ENCODE measurements at regions not wholly inside any gene's neighbourhood (a gene's known extent, or its start where the extent isn't known, plus 50 kb on each side); places are given as distances from the start of the nearest gene placed in this dataset.
"Not testable (repeated sequence)": the region's sequence is repeated elsewhere in the genome, so short reads cannot be mapped to it uniquely, and the experiment has no call there.

DNA sequence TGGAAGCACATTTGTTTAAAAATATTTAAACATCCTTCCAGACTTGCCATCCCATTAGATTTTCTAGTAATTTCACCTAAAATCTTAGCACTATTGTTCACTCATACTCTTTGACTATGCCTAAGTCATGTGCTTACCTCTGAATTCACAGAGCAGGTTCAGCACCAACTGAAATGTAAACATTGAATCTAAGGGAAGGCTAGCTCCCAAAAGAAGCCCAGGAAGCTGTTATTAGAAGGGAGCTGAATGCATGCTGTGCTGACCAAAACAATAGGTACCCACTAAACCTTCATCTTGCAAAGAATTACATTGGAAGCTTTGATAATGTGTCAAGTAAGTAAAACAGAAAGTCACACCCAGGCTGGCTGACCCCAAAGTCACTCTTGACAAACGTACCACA is 571.3 kb downstream of the GABRG2 start:
- no peak for DNase-seq

DNA sequence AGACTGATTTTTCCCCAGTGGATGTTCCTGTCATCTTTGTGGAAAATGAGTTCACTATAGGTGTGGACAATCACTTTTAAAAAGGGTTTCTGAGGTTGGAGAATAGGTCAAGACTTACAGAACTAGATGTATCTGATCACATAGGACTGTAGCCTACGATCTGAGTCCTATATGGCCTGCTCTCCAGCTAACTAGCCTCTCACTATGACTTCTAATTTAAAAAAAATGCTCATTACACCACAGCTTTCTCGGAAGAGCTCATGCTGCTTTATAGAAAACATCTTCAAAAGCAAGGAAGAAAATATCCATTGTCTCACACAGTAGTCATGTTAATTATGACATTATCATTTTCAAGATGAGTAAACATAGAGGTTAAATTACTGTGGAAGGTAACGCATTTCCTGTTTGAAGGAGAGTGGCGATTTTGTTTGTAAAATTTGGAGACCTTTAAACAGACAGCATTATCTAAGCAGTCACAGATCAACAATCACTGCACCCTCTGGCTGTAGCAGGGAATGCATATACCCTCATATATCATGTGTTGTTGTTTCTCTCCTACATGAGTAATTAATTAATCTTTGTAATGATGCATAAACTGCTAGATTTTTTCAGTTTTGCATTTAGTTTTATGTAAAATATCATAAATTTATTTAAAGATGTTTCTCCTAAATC is 573.7 kb downstream of the GABRG2 start:
- no peak for DNase-seq

DNA sequence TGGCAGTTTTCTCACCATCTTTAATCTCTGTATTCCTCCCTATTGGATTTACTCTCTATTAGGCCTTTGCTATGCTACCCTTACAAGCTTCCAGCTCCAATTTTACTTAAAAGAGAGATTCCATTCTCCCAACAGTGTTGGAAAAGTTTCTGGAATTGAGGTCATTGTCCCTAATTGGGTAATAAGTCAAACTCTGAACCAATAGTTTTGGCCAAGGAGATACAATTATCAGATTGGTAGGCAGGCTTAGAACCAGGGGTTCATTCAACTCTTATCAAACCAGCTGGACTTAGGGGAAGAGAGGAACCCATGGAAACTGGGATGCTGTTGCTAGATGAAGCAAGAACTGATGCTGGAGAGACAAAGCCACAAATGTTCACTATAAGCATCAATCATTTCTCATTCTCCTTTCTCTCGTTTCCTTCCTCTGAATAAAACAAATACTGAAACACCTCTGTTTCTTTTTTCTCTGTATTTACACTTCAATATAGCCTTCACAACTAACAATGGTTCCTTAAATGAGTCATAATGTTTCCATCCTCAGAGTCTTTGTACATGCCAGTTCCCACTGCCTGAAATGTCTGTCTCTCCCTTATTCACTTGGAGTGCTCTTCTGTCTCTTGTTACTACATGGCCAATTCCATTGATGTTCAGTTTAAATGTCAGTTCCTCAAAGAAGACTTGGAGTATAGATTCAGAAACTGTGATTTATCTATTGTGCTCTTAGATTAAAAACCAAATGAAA is 587.3 kb downstream of the GABRG2 start:
- DNase-seq: no peak

DNA sequence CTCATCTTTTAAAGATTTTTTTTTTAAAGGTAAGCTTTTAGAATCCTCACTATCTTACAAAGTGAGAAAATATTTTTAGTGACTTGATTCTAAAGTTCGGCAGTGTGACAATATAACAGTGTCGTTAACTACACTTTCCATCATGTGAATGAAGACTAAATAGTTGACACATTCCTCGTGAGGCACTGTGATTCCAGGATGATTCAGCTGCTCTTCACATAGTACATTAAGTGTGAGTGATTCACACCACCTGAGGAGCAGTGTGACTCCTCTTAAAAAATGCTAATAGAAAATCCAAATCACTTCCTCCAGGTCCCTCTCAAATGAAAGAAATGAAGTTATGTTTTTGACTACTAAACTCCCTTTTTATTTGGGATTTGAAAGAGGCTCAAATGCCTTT is 589.5 kb downstream of the GABRG2 start:
- DNase-seq: no peak

DNA sequence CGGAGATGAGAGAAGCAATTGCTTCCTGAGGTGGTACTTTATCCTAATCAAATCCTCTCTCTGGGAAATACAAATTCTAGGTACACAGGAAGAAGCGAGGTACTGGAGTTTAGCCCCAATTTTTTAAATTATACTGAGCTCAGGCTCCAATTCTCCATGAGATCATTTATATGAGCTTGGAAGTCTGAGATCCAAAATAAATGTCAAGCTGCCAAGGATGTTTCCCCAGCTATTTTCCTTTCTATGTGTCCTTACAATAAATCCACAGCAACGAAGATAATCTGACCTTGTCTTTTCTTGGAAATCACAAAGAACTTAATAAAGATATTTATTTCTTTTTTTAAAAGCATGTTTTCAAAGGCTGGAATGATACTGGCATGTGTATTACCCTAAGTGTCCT is 597.3 kb downstream of the GABRG2 start:
- no peak for DNase-seq

DNA sequence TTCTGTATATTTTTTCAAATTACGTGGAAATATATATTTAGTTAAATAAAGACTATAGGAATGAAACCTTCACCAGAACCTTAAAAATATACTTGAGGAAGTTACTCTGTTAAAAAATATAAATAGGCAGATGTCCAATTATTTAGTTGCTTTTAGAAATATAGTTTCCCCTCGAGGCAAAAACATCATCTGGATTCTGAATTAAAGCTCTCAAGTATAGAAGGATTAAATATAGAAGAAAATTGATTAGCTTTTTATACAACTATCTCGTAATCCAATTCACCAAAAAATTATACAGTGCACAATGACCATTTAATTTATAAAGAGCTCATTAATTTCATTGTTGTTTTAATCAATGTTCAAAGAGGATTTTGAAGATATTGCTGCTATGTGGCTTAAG is 601.4 kb downstream of the GABRG2 start:
- DNase-seq: no peak

DNA sequence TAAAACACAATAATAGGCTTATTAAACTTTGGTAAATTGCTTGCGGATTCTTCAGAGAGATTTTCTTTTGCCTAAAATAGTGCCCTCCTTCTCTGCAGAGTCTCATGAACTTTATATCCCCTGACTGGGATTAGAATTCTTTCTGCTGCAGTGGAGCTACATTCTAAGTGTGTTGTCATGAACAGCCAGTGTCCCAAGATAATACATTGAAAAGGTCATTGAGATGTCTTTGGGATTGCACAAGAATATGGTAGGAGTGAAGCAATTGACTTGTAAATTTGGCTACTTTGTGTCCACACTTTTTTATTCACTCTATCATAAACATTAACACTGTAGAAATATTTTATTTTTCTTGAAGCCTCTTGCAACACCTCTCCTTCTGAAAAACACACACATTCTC is 604.5 kb downstream of the GABRG2 start:
- DNase-seq: no peak

DNA sequence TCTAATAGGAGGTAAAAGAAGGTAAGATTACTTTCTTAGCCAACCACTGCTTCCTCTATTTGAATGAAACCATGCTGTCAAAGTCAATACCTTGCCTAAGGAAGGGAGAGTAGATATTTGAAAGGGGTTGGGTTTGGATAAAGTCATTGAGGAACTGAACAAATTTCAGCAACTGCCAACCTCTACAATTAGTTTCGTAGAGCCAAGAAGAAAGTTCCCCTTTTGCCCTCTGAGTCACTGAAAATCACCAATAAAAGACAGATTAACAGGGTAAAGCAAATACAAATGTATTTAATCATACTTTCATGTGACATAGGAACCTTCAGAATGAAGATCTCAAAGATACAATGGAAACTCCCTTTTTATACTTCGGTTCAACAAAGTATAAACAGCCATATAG is 615.7 kb downstream of the GABRG2 start:
- DNase-seq: no peak

DNA sequence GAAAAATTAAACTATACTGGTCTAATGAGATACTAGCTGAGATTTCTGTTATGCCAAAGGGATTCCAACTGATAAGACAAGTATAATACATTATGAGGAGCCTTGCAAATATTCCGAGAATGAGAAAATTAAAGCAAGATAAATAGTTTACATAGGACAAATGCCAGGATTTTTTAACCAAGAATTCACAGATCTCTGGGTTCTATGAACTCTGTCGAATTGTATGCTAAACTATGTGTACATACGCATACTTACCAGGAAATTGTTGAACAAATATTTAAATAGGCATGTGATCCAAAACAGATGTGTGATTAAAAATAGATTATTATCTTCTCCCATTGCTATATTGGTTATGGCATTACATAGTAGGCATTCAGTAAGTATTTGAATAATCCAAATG is 616.6 kb downstream of the GABRG2 start:
- DNase-seq: no peak

DNA sequence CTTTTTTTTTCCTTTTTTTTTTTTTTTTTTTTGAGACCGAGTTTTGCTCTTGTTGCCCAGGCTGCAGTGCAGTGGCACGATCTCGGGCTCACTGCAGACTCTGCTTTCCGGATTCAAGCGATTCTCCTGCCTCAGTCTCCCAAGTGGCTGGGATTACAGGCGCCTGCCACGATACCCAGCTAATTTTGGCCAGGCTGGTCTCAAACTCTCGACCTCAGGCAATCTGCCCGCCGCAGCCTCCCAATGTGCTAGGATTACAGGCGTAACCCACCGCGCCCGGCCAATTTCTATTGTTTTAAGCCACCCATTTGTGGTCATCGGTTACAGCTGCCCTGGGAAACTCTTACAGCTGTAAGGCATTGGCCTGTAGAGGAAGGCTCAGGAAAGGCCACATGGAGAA is 617.7 kb downstream of the GABRG2 start:
- DNase-seq: no peak

DNA sequence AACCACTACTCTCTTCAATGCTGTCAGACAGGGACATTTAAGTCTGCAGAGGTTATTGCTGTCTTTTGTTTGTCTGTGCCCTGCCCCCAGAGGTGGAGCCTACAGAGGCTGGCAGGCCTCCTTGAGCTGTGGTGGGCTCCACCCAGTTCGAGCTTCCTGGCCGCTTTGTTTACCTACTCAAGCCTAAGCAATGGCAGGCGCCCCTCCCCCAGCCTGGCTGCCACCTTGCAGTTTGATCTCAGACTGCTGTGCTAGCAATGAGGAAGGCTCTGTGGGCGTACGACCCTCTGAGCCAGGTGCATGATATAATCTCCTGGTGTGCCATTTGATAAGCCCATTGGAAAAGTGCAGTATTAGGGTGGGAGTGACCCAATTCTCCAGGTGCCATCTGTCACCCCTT is 628.7 kb downstream of the GABRG2 start:
- not testable (repeated sequence) for DNase-seq

DNA sequence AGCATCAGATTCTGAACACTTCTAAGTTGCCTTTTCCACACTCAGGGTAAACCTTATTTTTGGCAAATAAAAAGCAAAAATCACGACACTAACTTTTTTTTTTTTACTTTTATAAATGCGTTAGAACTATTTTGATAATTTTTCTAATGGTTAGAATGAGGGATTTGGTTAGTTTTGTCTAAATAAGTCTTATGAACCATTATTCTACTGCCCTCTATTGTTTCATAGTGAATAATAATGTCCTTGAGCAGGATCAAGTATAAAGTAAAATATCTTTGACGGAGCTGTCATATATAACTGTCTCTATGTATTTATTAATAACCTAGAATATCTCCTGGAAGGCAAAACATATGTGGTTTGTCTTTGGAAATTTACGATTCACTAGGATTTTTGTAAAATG is 631.8 kb downstream of the GABRG2 start:
- DNase-seq: no peak

DNA sequence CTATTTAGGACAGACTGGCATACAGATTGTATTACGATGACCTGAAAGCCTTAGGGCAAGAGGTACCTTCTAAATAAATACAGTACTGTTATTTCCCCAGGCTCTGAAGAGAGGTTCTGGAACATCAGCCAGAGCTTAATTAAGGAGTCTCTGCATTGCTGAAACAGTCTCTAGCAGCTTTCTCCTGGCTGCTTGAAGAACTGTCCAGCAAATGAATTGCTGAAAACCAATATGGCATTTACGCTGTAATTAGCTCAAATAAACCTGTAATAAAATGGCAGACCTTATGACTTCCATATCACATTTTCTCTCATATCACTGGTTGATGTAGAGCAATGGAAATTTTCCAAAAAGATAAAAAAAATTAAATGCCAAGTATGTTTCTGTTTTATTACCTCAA is 636.3 kb downstream of the GABRG2 start:
- no peak for DNase-seq

DNA sequence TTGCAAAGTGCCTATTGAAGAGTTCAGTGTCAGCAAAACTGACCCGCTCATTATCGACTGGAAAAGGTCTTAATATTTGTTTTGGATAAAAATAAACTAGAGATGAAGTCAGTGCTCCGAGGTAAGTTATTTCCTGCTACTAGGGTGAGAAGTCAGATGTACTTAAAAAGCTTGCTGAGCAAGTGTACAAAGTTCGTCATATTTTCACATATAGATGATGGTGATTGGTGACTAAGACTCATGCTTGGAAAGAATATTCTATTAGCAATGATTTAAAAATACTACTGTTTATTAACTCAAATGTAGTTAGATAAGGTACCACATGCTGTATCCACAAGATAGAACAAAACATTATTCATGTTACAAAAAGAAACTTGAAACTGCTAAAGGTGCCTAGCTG is 643.7 kb downstream of the GABRG2 start:
- DNase-seq: no peak

DNA sequence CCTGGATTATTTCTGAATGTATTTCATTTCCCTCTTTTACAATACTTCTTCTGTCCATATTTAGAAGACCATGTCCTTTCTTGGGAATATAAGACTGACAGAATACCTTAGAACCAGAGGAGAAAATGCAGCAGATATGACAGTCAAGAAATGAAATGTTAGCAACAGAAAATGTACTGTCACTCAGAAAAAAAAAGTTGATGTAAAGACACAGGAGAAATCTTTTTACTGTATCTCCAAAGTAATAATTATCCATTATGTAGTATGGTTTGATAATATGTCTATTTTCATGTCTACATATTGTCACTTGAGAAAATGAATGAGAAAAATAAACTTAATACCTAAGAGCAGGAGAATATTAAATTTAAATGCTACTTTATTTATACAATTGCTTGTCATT is 652.1 kb downstream of the GABRG2 start:
- DNase-seq: no peak

DNA sequence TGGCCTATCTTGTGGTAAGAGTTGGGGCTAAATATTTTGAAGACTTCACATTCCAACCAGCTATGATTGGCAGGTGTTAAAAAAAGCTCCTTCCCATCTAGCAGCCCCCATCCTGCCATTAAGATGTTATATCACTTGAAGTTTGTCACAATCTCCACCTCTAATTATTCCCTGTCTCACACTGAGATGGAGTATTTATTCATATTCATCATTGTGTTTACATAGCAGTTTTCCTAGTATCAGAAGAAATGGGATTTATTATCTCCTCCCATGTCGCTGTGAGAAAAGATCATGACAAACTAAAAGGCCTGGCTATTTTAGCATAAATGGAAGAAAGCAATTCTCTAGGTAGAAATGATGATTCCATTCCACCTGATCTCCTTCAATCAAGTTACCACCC is 653.6 kb downstream of the GABRG2 start:
- no peak for DNase-seq

DNA sequence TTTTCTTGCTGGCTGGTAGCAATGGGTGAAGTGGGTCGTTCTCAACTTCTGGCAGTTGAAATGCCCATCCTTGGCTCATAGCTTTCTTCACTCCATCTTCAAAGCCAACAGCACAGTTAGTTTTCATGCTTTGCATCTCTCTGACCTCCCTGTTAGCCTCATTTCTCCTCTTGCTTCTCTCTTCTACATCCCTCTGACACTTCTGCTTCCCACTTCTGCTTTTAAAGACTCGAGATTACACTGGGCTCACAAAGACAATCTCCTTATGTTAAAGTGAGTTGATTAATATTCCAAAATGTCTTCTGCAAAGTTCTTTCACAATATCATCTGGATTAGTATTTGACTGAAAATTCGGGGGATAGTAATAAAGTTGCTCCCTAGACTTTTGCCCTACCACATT is 684.8 kb upstream of the CCNG1 start:
- no peak for DNase-seq

DNA sequence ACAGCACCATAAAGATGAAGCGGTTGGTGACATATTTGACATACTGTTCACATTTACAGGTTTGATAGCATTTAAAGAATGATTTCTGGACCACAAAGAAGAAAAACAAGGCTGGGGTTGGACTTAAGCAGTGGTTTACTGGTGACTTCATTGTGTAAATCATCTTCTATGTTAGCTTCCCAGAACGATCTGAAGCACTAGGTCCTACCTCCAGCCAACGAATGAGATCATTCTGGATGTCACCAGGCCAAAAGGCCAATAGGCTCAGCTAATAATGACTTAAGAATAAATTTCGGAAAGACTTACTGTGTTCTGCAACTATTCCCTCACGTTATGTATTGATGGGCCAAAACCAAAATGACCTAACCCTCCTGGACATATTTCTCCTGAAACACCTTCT is 675.3 kb upstream of the CCNG1 start:
- DNase-seq: no peak

DNA sequence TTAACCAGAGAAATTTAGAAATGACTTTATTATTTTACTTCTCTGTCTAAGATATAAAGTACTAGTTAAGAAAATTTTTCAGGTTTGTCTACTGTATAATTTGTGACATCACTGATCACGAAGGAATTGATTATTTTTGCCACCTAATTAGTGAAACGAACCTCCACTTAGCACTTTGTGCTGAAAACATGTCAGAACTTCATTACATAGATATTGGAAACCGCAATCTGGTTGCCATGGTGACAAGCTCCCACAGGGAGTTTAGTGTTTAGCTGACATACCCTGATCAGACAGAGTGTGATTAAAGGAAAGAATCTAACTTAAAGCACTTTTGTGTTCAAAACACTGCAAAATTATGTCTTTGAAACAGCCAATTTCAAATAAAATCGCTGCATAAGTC is 668.4 kb upstream of the CCNG1 start:
- no peak for DNase-seq

DNA sequence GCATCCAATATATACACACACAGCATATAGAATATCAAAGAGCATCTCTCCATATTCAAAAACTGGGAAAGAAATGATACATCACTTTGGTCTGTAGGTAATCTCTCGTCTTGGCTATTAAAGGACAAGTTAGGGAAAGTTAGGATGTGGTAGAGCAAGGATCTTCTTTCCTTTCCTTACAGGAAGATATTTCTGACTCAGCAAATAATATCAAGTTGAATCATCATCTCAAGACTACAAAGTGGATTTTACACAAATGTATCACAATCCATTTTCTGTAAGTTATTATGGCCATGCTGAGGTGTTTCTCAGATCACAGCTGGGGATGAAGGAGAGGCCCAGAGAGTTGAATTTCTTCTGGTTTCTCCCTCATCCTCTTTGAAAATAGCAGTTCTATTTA is 651.7 kb upstream of the CCNG1 start:
- no peak for DNase-seq

DNA sequence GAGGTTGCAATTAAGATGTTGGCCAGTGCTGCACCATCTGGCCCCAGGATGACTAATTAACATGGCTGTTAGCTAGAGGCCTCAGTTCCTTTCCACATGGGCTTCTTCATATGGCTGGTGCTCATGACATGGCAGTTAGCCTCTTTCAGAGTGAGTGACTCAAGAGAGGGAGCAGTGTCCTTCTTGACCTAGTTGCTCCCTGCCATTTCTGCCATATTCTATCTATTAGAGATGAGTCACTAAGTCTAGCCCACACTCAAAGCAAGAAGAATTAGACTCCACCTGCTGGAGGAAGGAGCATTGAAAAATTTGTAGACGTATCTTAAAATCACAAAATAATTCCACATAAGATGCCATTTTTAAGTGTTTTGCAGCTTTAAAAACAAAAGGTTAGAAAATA is 651.2 kb upstream of the CCNG1 start:
- DNase-seq: no peak

DNA sequence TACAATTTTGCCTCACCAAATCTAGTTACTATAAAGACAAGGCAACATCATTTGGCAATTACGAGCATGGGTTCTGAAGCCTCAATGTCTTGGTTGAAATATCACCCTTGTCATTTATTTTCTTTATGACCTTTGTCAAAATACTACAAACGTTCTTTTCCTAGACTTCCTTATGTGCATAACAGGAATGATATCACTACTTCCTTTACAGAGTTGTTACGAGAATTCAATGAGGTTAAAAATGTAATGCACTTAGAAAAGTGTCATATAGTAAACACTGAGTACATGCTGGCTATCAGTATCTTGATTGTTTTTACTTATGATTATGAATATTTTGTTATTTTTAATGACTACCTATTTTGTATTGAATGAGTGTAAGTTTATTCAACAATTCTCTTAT is 640.9 kb upstream of the CCNG1 start:
- DNase-seq: no peak

DNA sequence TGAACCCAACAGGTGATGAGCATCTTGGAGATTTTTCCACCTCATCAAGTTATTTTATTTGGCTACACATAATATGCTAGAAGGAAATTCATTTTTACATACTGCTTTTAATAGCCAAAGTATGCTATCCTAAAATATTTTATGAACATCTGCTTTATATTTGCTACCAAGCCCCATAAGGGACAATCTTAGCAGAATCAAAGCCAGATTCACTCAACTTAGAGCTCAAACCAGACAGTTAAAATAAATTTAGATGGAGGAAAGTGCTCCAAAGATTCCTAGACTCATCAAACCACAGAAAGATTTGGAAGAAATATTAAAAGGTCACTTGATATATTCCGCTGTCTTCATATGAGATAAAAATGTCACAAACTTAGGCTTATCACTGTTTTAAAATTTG is 637.1 kb upstream of the CCNG1 start:
- DNase-seq: no peak

DNA sequence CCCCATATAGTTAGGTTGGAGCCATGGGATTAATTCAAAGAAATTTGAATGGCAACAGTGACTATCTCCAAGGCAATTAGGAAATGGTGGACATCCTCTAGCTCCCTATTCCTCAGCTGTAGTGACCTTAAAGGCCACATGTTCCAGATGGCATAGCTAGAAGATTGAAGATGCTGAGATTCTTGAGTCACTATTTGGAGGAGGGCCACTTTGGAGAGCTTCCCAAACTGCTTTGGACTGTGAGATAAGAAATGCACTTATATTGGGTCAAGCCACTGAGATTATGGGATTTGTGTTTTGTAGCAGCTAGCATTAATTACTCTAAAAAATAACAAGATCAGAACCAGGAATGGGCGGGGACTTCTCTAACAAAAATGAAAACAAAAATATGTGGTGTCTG is 636.2 kb upstream of the CCNG1 start:
- no peak for DNase-seq

DNA sequence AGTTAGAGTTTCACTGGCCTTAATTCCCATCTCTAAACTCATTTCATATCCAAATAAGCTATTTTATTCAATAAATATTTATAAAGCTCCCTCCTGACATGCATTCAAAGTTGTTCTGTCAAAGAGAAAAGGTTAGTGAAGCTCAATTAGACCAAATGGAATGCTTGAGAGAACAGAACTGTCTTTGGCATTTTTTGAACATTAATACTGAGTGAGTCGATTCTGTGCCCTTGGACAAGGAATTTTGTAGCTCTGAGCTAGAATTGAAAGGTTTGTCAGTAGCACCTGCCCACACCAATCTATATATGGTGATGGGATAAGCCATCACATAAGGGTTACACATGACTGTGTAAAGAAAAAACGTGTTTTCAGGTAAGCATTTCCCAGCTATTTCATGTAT is 631.2 kb upstream of the CCNG1 start:
- no peak for DNase-seq
